H1 (cell line): ENCODE measurements at regions not wholly inside any gene's neighbourhood (a gene's known extent, or its start where the extent isn't known, plus 50 kb on each side); places are given as distances from the start of the nearest gene placed in this dataset.

ENCODE experiments used
- CTCF ChIA-PET: fragments of 300-600 bp; sonication (Branson Sonifier 250); formaldehyde crosslinking; loops from one replicate; lab custom pipeline; 2021; ENCODE audit not compliant: partially characterized antibody; lab: Charles Lee
- POLR2A ChIA-PET: fragments of 300-600 bp; sonication (Branson Sonifier 250); formaldehyde crosslinking; loops from one replicate; lab custom pipeline; 2021; ENCODE audit warnings: inconsistent platforms; ENCODE audit not compliant: partially characterized antibody; lab: Charles Lee
- DNase-seq, 2 experiments: peaks; one replicate each; pipeline versions ENCODE4 v3.0.0 to v3.0.0-alpha.2; 2010 to 2022; ENCODE audit warnings: low spot score in 2 of 2, low read depth in 1 of 2, mixed read lengths in 1 of 2
- FAIRE-seq: peaks from 2 replicates; lab custom pipeline; 2011; peaks lifted over from hg19 to GRCh38; lab: Jason Lieb, UNC
- H2AFZ ChIP-seq: 2 replicates; pipeline ENCODE4 v1.8.1; 2012; ENCODE audit warnings: low read length, inconsistent platforms
- H2AK5ac ChIP-seq: 2 replicates; pipeline ENCODE4 v1.6.1; 2013; ENCODE audit warnings: low read depth, low read length
- H2BK120ac ChIP-seq: replicated peaks from 2 replicates; pipeline ENCODE3; 2013; ENCODE audit warnings: low read depth, low read length, inconsistent platforms
- H2BK12ac ChIP-seq: 2 replicates; pipeline ENCODE4 v1.6.1; 2013; ENCODE audit warnings: low read depth, low read length
- H2BK15ac ChIP-seq: 2 replicates; pipeline ENCODE4 v1.6.1; 2013; ENCODE audit warnings: low read length
- H2BK20ac ChIP-seq: 2 replicates; pipeline ENCODE4 v1.6.1; 2013; ENCODE audit warnings: low read length
- H2BK5ac ChIP-seq: 2 replicates; pipeline ENCODE4 v1.6.1; 2013; ENCODE audit warnings: low read depth, low read length
- H3K14ac ChIP-seq: 2 replicates; pipeline ENCODE4 v1.6.1; 2013; ENCODE audit warnings: inconsistent platforms; ENCODE audit not compliant: insufficient read length
- H3K18ac ChIP-seq: 2 replicates; pipeline ENCODE4 v1.6.1; 2013; ENCODE audit warnings: low read length; ENCODE audit errors: extremely low read depth
- H3K23ac ChIP-seq: 2 replicates; pipeline ENCODE4 v1.6.1; 2013; ENCODE audit warnings: inconsistent platforms; ENCODE audit not compliant: insufficient read length
- H3K23me2 ChIP-seq: 2 replicates; pipeline ENCODE4 v1.6.1; 2013; ENCODE audit warnings: low read depth, low read length
- H3K27ac ChIP-seq: 2 replicates; pipeline ENCODE4 v1.6.1; 2011; ENCODE audit warnings: low read depth, low read length, inconsistent platforms
- H3K27me3 ChIP-seq, 4 experiments: replicated peaks in 1 of 4; 1 replicate in 1 of 4; 2 replicates in 3 of 4; pipeline versions ENCODE4 v1.6.1 to v1.8.1; 2011 to 2013; ENCODE audit warnings: low read length in 3 of 4, mild to moderate bottlenecking in 3 of 4, inconsistent platforms in 2 of 4, mixed read lengths in 2 of 4, moderate library complexity in 1 of 4; ENCODE audit not compliant: control insufficient read depth in 3 of 4, insufficient read depth in 3 of 4; ENCODE audit errors: extremely low read depth in 1 of 4
- H3K36me3 ChIP-seq, 4 experiments: 2 replicates each; pipeline versions ENCODE4 v1.6.1 to v1.8.1; 2011 to 2013; ENCODE audit warnings: mild to moderate bottlenecking in 4 of 4, low read length in 3 of 4, moderate library complexity in 2 of 4, control low read depth in 1 of 4, inconsistent platforms in 1 of 4; ENCODE audit not compliant: insufficient read depth in 4 of 4, control insufficient read depth in 2 of 4
- H3K4ac ChIP-seq: replicated peaks from 2 replicates; pipeline ENCODE3; 2013; ENCODE audit warnings: low read length, low read depth, mixed read lengths, inconsistent platforms; ENCODE audit not compliant: insufficient read length
- H3K4me1 ChIP-seq, 4 experiments: replicated peaks in 1 of 4; 1 replicate in 1 of 4; 2 replicates in 3 of 4; pipeline versions ENCODE4 v1.6.1 to v1.8.1; 2011 to 2013; ENCODE audit warnings: low read length in 3 of 4, inconsistent platforms in 2 of 4, mixed read lengths in 1 of 4; ENCODE audit not compliant: insufficient read depth in 4 of 4, control insufficient read depth in 3 of 4
- H3K4me2 ChIP-seq, 2 experiments: 2 replicates each; pipeline versions ENCODE4 v1.6.1 to v1.8.1; 2011 to 2013; ENCODE audit warnings: low read depth in 2 of 2, low read length in 2 of 2, control low read depth in 1 of 2, inconsistent platforms in 1 of 2, mild to moderate bottlenecking in 1 of 2; ENCODE audit not compliant: insufficient read depth in 1 of 2
- H3K4me3 ChIP-seq, 4 experiments: fragments of 200-600, 300-600 bp in 1 of 4; sonication (generic), shearing (Covaris generic), sonication (Bioruptor Twin) in 1 of 4; 2 replicates each; pipeline versions ENCODE4 v1.5.1 to v1.8.1; 2011 to 2016; ENCODE audit warnings: low read length in 4 of 4, low read depth in 3 of 4, control low read depth in 2 of 4, inconsistent platforms in 2 of 4, mild to moderate bottlenecking in 2 of 4, mixed read lengths in 1 of 4, moderate library complexity in 1 of 4; ENCODE audit not compliant: insufficient read depth in 2 of 4; ENCODE audit errors: extremely low read depth in 1 of 4
- H3K56ac ChIP-seq: replicated peaks from 2 replicates; pipeline ENCODE3; 2013; ENCODE audit warnings: low read depth, mild to moderate bottlenecking, mixed read lengths, low read length, inconsistent platforms; ENCODE audit not compliant: insufficient read length
- H3K79me1 ChIP-seq: 2 replicates; pipeline ENCODE4 v1.6.1; 2013; ENCODE audit warnings: low read depth, low read length, control low read depth
- H3K79me2 ChIP-seq, 2 experiments: 2 replicates each; pipeline versions ENCODE4 v1.6.1 to v1.8.1; 2012 to 2013; ENCODE audit warnings: low read length in 2 of 2, mild to moderate bottlenecking in 2 of 2, inconsistent platforms in 1 of 2; ENCODE audit not compliant: insufficient read depth in 2 of 2, control insufficient read depth in 1 of 2
- H3K9ac ChIP-seq, 4 experiments: replicated peaks in 1 of 4; 1 replicate in 1 of 4; 2 replicates in 3 of 4; pipeline versions ENCODE4 v1.6.1 to v1.8.1; 2011 to 2013; ENCODE audit warnings: low read depth in 3 of 4, low read length in 3 of 4, control low read depth in 2 of 4, mild to moderate bottlenecking in 2 of 4, moderate library complexity in 2 of 4, inconsistent platforms in 1 of 4; ENCODE audit errors: extremely low read depth in 1 of 4
- H3K9me3 ChIP-seq, 2 experiments: 2 replicates each; pipeline versions ENCODE4 v1.6.1 to v1.8.1; 2012 to 2013; ENCODE audit warnings: mild to moderate bottlenecking in 2 of 2, moderate library complexity in 2 of 2, control low read depth in 1 of 2, inconsistent platforms in 1 of 2, low read depth in 1 of 2, low read length in 1 of 2, mixed read lengths in 1 of 2; ENCODE audit not compliant: insufficient read depth in 2 of 2
- H4K20me1 ChIP-seq, 2 experiments: replicated peaks in 1 of 2; 2 replicates each; pipeline versions ENCODE3 to v1.8.1; 2011 to 2013; ENCODE audit warnings: inconsistent platforms in 2 of 2, low read length in 2 of 2, mild to moderate bottlenecking in 1 of 2; ENCODE audit not compliant: insufficient read depth in 2 of 2, control insufficient read depth in 1 of 2
- H4K5ac ChIP-seq: 2 replicates; pipeline ENCODE4 v1.6.1; 2013; ENCODE audit warnings: low read length, low read depth, mixed read lengths, inconsistent platforms; ENCODE audit not compliant: insufficient read length
- H4K8ac ChIP-seq: 2 replicates; pipeline ENCODE4 v1.8.0; 2013; ENCODE audit warnings: mild to moderate bottlenecking, moderate library complexity, low read length, inconsistent platforms; ENCODE audit not compliant: insufficient read depth; ENCODE audit errors: extremely low read depth
- H4K91ac ChIP-seq: replicated peaks from 2 replicates; pipeline ENCODE3; 2013; ENCODE audit warnings: low read length, mixed read lengths, inconsistent platforms; ENCODE audit not compliant: insufficient read length
- GABPA ChIP-seq: IDR thresholded peaks from 2 replicates; pipeline ENCODE4 v1.6.1; 2011; ENCODE audit warnings: mild to moderate bottlenecking, low read length, moderate library complexity, borderline replicate concordance; ENCODE audit not compliant: insufficient read depth
- PHF8 ChIP-seq: fragments of 200-600 bp; sonication (generic); conservative IDR thresholded peaks from 2 replicates; pipeline ENCODE4 v1.7.1; 2012; ENCODE audit warnings: low read depth, mild to moderate bottlenecking, inconsistent platforms, low read length, moderate library complexity
- RBBP5 ChIP-seq: IDR thresholded peaks from 2 replicates; pipeline ENCODE4 v1.7.1; 2012; ENCODE audit warnings: low read depth, mild to moderate bottlenecking, inconsistent platforms, low read length, moderate library complexity, borderline replicate concordance
- SAP30 ChIP-seq: fragments of 300-600 bp; sonication (generic); IDR thresholded peaks from 2 replicates; pipeline ENCODE4 v1.7.1; 2012; ENCODE audit warnings: low read length, moderate library complexity, mild to moderate bottlenecking, inconsistent platforms; ENCODE audit not compliant: insufficient read depth, insufficient replicate concordance
- YY1 ChIP-seq: IDR thresholded peaks from 2 replicates; pipeline ENCODE4 v1.6.1; 2011; ENCODE audit warnings: low read depth, mild to moderate bottlenecking, low read length
- WGBS, 2 experiments: shearing (Covaris generic) in 1 of 2; methylation state at CpG; one replicate each; pipeline versions ENCODE4 v1.1.6 to v1.1.7; 2013 to 2015; ENCODE audit warnings: low lambda C conversion rate in 2 of 2, mixed read lengths in 2 of 2, inconsistent platforms in 1 of 2, low coverage in 1 of 2, missing lambda C conversion rate in 1 of 2; ENCODE audit not compliant: insufficient replicate concordance in 2 of 2, insufficient coverage in 1 of 2, insufficient read length in 1 of 2; ENCODE audit errors: extremely low coverage in 1 of 2, missing lambda C conversion rate in 1 of 2; 5-methylcytosine and 5-hydroxymethylcytosine counted together
- TF ChIP-seq, protein P1 (sequence below): IDR thresholded peaks from 2 replicates; pipeline ENCODE4 v1.6.1; 2011; ENCODE audit warnings: low read depth, mild to moderate bottlenecking, low read length; ENCODE audit not compliant: insufficient read depth

- Histone ChIP-seq H3K36me3 (no peaks in the 10 kb centered on the region), H3K79me2 (no peaks in the 10 kb centered on the region), H4K20me1 (no peaks in the 10 kb centered on the region), H3K4me1 (no peaks in the 10 kb centered on the region), H2BK20ac (no peak overlapping the region), H4K5ac (no peak overlapping the region), H3K4ac (no peak overlapping the region), H3K56ac (no peak overlapping the region), H3K9ac (no peak overlapping the region), H3K23ac (no peak overlapping the region), H2BK5ac (no peak overlapping the region), H3K9me3 (no peaks in the 10 kb centered on the region), H3K14ac (no peak overlapping the region), H3K23me2 (no peaks in the 10 kb centered on the region), H2BK12ac (no peak overlapping the region), H2BK15ac (no peak overlapping the region), H3K27ac (no peak overlapping the region), H3K79me1 (no peaks in the 10 kb centered on the region), H3K27me3 (no peaks in the 10 kb centered on the region), H2BK120ac (no peak overlapping the region), H2AFZ (no peak overlapping the region), H4K8ac (no peak overlapping the region), H3K4me2 (no peak overlapping the region), H3K18ac (no peak overlapping the region), H3K4me3 (no peak overlapping the region), H2AK5ac (no peak overlapping the region), H4K91ac (no peak overlapping the region)
- no peak for FAIRE-seq
- WGBS, 2 experiments: 90% methylated on average over 1 of the region's 1 CpG; no CpG with 5 or more reads in 1 of the 2 experiments
- DNase-seq: no peak
- CTCF ChIA-PET: interaction anchor here (0.9 to 4.5 kb wide), 20 partner anchors 8 to 796 kb away, joined by 3 to 29 read pairs (median 5); no protein-coding TSS in a partner anchor
- POLR2A ChIA-PET: no interaction called here
- TF ChIP-seq GABPA (no peak), RBBP5 (no peak), SAP30 (no peak), YY1 (no peak), PHF8 (no peak)
- TF ChIP-seq, protein P1, sequence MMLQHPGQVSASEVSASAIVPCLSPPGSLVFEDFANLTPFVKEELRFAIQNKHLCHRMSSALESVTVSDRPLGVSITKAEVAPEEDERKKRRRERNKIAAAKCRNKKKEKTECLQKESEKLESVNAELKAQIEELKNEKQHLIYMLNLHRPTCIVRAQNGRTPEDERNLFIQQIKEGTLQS: no peak
These were observed 156.1 kb downstream of the DIO2 start for GRCh38 chr14:80055226-80055625.
